IPS-20b (cell line): ENCODE measurements at regions not wholly inside any gene's neighbourhood (a gene's known extent, or its start where the extent isn't known, plus 50 kb on each side); places are given as distances from the start of the nearest gene placed in this dataset.
"Not testable (repeated sequence)": the region's sequence is repeated elsewhere in the genome, so short reads cannot be mapped to it uniquely, and the experiment has no call there.

Experiments
- H3K27ac ChIP-seq: one replicate; pipeline ENCODE4 v1.5.1; 2013; ENCODE audit warnings: low read length
- H3K27me3 ChIP-seq: 2 replicates; pipeline ENCODE4 v1.6.1; 2013; ENCODE audit warnings: mild to moderate bottlenecking, low read length, inconsistent platforms; ENCODE audit not compliant: insufficient read depth
- H3K36me3 ChIP-seq: 2 replicates; pipeline ENCODE4 v1.6.1; 2013; ENCODE audit warnings: low read depth, mild to moderate bottlenecking, inconsistent platforms, low read length, moderate library complexity; ENCODE audit not compliant: insufficient read depth
- H3K4me1 ChIP-seq: 2 replicates; pipeline ENCODE4 v1.6.1; 2013; ENCODE audit warnings: mild to moderate bottlenecking, control low read depth, inconsistent platforms, low read length, moderate library complexity; ENCODE audit not compliant: insufficient read depth
- H3K4me3 ChIP-seq: 2 replicates; pipeline ENCODE4 v1.5.1; 2013; ENCODE audit warnings: mild to moderate bottlenecking, low read length, inconsistent platforms
- H3K9ac ChIP-seq: 2 replicates; pipeline ENCODE4 v1.6.1; 2013; ENCODE audit warnings: low read depth, mild to moderate bottlenecking, inconsistent platforms, low read length, moderate library complexity
- H3K9me3 ChIP-seq: 2 replicates; pipeline ENCODE4 v1.6.1; 2013; ENCODE audit warnings: mild to moderate bottlenecking, low read depth, low read length, inconsistent platforms; ENCODE audit not compliant: insufficient read depth

DNA sequence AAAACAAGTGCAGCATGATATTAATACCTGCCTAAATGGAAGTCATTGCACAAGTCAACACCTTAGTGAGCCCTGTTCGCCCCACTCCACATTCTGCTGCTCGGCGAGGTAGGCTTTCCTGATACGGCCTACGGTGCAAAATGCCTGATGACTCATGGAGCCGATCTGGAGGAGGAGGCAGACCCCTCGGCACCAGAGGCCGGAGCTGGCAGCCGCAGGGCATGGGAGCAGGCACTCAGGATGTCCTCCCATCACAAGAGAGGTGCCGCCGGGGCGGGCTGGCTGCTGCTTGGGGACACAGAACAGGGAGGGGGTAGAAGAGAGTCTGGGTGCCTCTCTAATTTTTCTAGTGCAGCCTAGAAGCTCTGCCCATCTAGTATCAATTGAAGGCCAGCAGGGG, 418.5 kb upstream of the MGMT start:
- no peaks in the 10 kb centered on the region; the same call in 1 of the 2 replicates for H3K27me3 ChIP-seq
- no peaks in the 10 kb centered on the region for H3K36me3 ChIP-seq
- no peak overlapping the region for H3K27ac ChIP-seq
- H3K9me3 ChIP-seq: no peaks in the 10 kb centered on the region
- H3K4me3 ChIP-seq: no peak overlapping the region
- H3K4me1 ChIP-seq: no peaks in the 10 kb centered on the region
- no peak overlapping the region for H3K9ac ChIP-seq

DNA sequence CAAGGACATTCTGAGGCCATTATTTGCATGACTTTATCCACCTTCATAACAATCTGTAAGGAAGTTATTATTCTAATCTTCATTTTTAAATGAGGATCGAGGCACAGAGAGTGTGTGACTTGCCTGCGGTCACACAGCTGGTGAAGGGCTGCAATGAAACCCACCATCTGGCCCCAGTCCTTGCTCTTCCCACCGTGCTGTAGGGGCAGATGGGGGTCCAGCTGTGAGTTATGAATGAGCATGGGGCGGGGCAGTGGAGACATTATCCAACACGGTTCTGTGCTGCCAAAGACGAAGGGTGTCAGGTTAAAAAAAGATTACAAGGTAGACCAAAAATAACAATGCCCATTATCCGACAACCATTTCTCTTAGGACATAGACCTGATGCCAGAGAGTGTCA, 417.5 kb upstream of the MGMT start:
- no peak overlapping the region for H3K27ac ChIP-seq

DNA sequence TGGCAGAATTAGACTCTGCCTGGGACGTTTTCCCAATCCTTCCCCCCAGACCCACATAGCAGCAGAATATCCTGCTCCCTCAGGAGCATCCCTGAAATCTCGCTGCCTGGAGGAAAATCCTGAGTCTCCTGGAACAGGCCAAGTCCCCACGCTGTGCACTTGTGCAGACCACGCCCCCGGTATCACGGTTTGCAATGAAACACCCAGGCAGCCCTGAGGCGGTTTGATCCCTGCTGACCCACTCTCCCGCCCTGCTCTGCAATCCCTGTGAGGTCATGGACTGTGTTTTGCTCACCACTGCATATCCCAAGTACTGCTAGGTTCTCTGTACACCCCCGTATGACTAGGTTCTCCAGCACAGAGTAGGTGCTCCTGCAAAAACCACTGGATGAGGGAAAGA, 411.8 kb upstream of the MGMT start:
- H3K9ac ChIP-seq: no peak overlapping the region
- H3K4me3 ChIP-seq: no peak overlapping the region
- H3K4me1 ChIP-seq: no peaks in the 10 kb centered on the region
- no peaks in the 10 kb centered on the region for H3K27me3 ChIP-seq
- no peaks in the 10 kb centered on the region for H3K36me3 ChIP-seq
- no peak overlapping the region for H3K27ac ChIP-seq
- H3K9me3 ChIP-seq: no peaks in the 10 kb centered on the region

More for the DNA sequence above, 417.5 kb upstream of the MGMT start:
- Histone ChIP-seq H3K27me3 (no peaks in the 10 kb centered on the region; the same call in 1 of the 2 replicates), H3K9ac (no peak overlapping the region), H3K36me3 (no peaks in the 10 kb centered on the region), H3K4me3 (no peak overlapping the region), H3K9me3 (no peaks in the 10 kb centered on the region), H3K4me1 (no peaks in the 10 kb centered on the region)

DNA sequence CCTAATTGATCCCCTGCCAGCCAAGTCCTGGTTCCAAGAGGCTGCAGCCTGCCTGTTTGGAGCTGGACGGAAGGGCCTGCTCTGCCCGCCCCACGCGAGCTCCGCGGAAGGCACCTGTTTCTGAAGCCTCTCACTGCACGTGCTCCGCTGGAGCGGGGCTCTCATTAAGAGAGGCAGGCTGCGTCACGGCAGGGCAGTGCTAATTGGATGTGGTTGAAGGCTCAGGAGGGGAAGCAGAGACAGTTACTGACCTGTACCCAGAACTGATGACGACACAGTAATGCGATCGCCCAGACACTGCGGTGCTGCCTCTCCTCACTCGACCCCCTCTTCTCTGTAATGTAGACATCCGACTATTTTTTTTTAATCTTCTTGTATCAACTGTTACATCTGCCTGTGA, 411.1 kb upstream of the MGMT start:
- Histone ChIP-seq H3K9me3 (no peaks in the 10 kb centered on the region), H3K4me1 (no peaks in the 10 kb centered on the region), H3K9ac (no peak overlapping the region), H3K27me3 (no peaks in the 10 kb centered on the region), H3K27ac (no peak overlapping the region), H3K4me3 (no peak overlapping the region), H3K36me3 (no peaks in the 10 kb centered on the region)

DNA sequence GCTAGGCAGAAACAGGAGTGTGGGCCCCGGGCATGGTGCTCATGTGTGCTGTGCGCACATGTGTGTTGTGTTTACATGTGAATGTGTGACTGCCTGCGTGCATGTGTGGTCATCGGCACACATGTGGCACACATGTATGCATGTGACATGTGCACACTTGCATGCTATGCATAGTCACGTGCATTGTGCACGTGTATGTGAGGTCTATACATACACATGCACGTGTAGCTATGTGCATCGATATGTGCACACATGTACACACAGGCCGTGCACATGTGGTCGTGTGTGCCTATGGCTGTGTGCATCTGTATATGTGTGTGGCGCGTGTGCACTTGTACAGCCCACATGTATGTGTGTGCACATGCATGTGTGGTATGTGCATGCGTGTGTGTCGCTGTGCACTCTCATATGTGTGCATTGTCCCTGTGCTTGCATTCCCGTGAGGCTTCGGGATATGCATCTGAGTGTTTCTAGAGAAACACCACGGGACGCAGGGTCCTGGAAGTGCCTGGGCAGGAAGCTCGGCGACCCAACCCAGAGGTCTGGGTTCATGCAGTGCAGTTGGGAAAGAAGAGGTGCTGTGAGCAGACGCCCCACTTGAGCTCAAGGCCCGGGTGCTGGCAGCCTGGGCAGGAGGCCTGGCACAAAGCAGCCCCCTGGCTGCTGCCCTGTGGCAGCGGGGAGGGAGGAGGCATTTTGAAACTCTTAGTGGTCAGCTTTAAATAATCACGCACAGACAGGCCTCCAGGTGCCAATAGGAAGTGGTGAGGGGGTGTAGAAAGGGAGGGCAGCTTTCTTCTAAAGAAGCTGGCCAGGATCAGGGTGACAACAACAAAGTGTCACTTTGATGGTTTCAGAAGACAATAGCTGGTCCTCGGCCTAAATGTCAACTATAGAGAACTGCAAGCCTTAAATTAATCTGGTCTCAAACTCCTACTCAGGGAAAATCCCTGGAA, 410.0 kb upstream of the MGMT start:
- Histone ChIP-seq H3K27me3 (no peaks in the 10 kb centered on the region), H3K9ac (no peak overlapping the region), H3K4me1 (no peaks in the 10 kb centered on the region), H3K4me3 (no peak overlapping the region), H3K36me3 (no peaks in the 10 kb centered on the region), H3K27ac (no peak overlapping the region), H3K9me3 (no peaks in the 10 kb centered on the region)

DNA sequence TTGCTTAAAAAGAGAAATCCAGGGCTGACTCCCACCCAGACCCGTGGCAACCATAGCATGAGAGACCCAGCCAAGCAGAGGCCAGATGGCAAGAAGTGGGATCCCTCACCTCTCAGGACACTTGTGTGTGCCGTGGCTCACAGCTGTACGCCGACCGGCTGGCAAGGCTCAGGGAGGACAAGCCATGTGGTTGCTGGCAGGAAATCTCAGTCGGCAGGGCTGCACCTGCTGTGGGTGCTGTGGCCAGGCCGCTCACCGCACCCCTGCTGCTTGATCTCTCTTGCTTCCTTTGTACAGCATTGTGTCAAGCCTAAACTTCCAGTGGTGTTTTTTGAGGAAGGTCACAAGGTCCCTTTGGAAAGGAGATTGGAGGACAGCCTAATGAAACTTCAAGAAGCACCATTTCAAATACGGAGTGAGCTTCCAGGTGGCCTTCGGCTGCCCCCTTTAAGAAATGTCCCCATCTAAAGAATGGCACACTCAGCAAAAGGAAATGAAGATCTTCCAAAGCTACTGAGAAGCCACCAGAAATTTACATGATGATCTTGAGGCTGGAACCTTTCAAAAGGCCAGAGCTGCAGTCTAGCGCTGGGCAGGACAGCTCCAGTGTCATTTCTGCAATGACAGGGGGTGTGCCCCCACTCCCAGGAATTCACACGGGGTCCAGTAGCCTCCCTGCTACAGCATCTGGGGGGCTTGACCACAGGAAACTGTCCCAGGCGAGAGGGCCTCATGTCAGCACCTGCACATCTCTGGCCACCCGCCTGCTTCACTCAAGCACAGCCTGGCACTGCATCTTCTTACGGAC, 409.0 kb upstream of the MGMT start:
- peaks cover 3% of the 10 kb centered on the region; the same call in 1 of the 2 replicates for H3K4me1 ChIP-seq
- no peaks in the 10 kb centered on the region for H3K36me3 ChIP-seq
- no peaks in the 10 kb centered on the region for H3K9me3 ChIP-seq
- H3K9ac ChIP-seq: no peak overlapping the region
- no peak overlapping the region for H3K27ac ChIP-seq
- no peak overlapping the region for H3K4me3 ChIP-seq
- no peaks in the 10 kb centered on the region for H3K27me3 ChIP-seq

DNA sequence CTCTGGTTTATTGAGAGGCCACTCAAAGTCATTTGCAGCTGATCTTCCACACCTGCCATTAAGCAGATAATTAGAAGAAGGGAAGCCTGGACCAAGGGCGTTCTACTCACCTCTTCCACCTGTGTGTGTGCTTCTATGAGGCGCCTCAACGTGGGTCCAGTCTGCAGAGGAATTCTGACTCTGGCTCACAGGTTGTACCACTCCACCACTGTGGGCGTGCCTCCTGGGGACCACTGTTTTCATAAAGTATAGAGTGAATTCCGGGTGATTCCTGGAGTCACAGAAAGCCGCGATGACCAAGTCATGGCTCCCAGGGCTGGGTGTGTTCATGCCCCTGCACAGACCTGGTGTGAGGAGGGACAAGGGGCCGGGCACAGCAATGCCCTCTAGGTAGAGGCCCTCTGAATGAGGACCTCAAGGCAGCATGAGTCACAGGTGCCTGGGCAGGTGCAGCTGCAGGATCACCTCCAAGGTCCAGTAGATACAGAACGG, 408.3 kb upstream of the MGMT start:
- H3K36me3 ChIP-seq: no peaks in the 10 kb centered on the region
- H3K4me3 ChIP-seq: no peak overlapping the region
- H3K27me3 ChIP-seq: no peaks in the 10 kb centered on the region
- no peaks in the 10 kb centered on the region for H3K9me3 ChIP-seq
- peaks cover 3% of the 10 kb centered on the region; the same call in 1 of the 2 replicates for H3K4me1 ChIP-seq
- no peak overlapping the region for H3K9ac ChIP-seq
- H3K27ac ChIP-seq: no peak overlapping the region

DNA sequence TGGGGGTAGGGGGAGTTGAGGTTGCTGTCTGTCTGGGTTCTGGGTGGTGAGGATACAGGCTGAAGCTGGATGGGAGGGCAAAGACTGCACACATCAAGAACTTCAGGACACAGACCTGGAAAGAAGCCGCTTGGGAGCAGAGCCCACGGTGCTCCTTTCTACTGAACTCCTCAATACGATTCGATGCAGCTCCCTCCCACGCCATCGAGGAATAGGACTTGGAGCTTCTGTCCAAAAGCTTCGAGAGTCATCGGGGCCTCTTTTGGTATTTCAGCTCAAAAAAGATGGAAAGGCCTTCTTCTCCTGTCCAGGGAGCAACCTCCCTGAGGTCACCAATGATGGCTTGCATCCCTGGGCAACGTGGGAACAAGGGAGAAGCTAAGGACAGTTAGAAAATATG, 407.1 kb upstream of the MGMT start:
- no peaks in the 10 kb centered on the region for H3K36me3 ChIP-seq
- H3K9me3 ChIP-seq: no peaks in the 10 kb centered on the region
- no peak overlapping the region for H3K9ac ChIP-seq
- no peak overlapping the region for H3K27ac ChIP-seq
- no peaks in the 10 kb centered on the region for H3K27me3 ChIP-seq
- no peak overlapping the region for H3K4me3 ChIP-seq
- peaks cover 3% of the 10 kb centered on the region; the same call in 1 of the 2 replicates for H3K4me1 ChIP-seq

DNA sequence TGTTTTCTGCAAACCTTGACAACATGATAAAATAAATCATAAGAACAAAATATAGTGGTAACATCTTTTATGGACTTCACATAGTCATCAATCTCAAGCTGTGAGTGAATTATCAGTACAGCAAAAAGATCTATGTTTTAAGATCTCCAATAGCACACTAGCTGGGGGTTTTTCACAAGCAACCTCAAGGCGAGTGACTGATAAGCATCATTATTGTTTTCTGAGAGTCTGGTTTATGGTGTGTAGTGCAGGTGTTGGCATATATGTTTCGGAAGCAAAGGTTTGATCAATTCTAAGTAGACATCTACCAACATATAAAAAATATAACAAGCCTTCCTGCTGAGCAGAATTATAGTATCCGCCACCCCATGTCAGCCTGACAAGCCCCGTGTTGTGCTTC, 403.8 kb upstream of the MGMT start:
- H3K36me3 ChIP-seq: no peaks in the 10 kb centered on the region
- no peaks in the 10 kb centered on the region for H3K27me3 ChIP-seq
- H3K27ac ChIP-seq: no peak overlapping the region
- no peak overlapping the region for H3K4me3 ChIP-seq
- H3K4me1 ChIP-seq: peaks cover 3% of the 10 kb centered on the region; the same call in 1 of the 2 replicates
- H3K9me3 ChIP-seq: no peaks in the 10 kb centered on the region
- H3K9ac ChIP-seq: no peak overlapping the region

DNA sequence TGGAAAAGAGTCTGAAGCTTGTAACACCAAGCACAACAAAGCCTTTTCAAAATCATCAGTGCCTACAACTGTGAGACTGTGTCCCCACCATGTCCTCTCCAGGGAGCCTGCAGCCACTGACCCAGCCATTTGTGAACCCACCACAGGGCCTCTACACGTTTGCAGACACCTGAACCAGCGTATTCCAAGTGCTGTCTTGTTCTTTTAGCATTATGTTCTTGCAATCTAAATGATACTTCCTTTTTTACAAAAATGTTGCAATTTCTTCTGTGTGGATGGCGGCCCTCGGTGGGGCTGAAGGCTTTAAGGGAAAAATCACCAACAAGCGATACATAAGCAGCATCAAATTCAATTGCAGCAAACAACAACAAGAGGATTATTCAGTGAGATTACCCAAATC, 403.2 kb upstream of the MGMT start:
- Histone ChIP-seq H3K36me3 (no peaks in the 10 kb centered on the region), H3K4me3 (no peak overlapping the region), H3K27ac (no peak overlapping the region), H3K9ac (no peak overlapping the region), H3K9me3 (no peaks in the 10 kb centered on the region), H3K27me3 (no peaks in the 10 kb centered on the region), H3K4me1 (peaks cover 3% of the 10 kb centered on the region; the same call in 1 of the 2 replicates)

DNA sequence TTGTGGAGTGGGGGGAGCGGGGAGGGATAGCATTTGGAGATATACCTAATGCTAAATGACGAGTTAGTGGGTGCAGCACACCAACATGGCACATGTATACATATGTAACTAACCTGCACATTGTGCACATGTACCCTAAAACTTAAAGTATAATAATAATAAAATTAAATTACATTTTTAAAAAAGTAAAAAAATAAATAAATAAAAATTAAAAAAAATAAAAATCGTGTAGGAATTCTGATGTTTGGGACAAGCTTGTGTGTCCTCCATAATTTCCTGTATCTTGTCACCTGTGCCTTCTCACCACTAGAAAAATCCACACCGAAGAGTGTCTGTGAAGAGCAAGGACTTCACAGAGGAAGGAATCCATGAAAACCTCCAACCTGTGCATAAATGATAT, 400.5 kb upstream of the MGMT start:
- H3K27ac ChIP-seq, H3K27me3 ChIP-seq, H3K36me3 ChIP-seq, H3K9me3 ChIP-seq, H3K4me1 ChIP-seq, H3K9ac ChIP-seq, H3K4me3 ChIP-seq: not testable (repeated sequence)
